Left lung (tissue), 4 donors: ENCODE measurements at regions not wholly inside any gene's neighbourhood (a gene's known extent, or its start where the extent isn't known, plus 50 kb on each side); places are given as distances from the start of the nearest gene placed in this dataset.
A peak's percentile ranks its signal among the peaks of the same experiment; 100 is the strongest.

Experiments used
- ATAC-seq: fragments of 200-7000 bp; cut with Tn5 transposase; one replicate; pipeline ENCODE4 v1.9.1; 2020; ENCODE audit warnings: moderate library complexity
- DNase-seq, 4 donors: peaks; one replicate each; pipeline ENCODE4 v3.0.0-alpha.2; 2013 to 2020
- H3K27ac ChIP-seq, 2 donors: fragments of 200-600 bp; sonication (generic) in 1 of 2; one replicate each; pipeline versions ENCODE4 v1.5.0 to v1.8.0; 2020 to 2021
- H3K27me3 ChIP-seq, 2 donors: fragments of 200-600 bp; sonication (generic) in 1 of 2; one replicate each; pipeline versions ENCODE4 v1.5.0 to v1.8.0; 2020 to 2021
- H3K36me3 ChIP-seq, 2 donors: fragments of 200-600 bp; sonication (generic) in 1 of 2; one replicate each; pipeline versions ENCODE4 v1.5.0 to v1.8.0; 2020 to 2021
- H3K4me1 ChIP-seq, 2 donors: fragments of 200-600 bp; one replicate each; pipeline ENCODE4 v1.8.0; 2021
- H3K4me3 ChIP-seq, 2 donors: fragments of 200-600 bp; sonication (generic) in 1 of 2; one replicate each; pipeline versions ENCODE4 v1.5.0 to v1.8.0; 2020 to 2021; ENCODE audit warnings: mild to moderate bottlenecking in 1 of 2
- H3K9me3 ChIP-seq, 2 donors: fragments of 200-600 bp; sonication (generic) in 1 of 2; one replicate each; pipeline versions ENCODE4 v1.5.0 to v1.8.0; 2020 to 2021
- CTCF ChIP-seq, 2 donors: fragments of 200-600 bp; sonication (generic) in 1 of 2; IDR thresholded peaks; one replicate each; pipeline versions ENCODE4 v1.5.0 to v1.8.0; 2021; ENCODE audit warnings: antibody characterized with exemption in 2 of 2
- intact Hi-C, 2 donors: fragments of 100-400 bp; cut with DNase I; formaldehyde crosslinking; loops; one replicate each; pipeline versions ENCODE4 v1.11.2 to v1.14.2; 2022
- donor health status: DM: no; HTN: yes; CAD: no.
- donor health status: DM: no; HTN: no; CAD: no.

- intact Hi-C loops: no loop called here
- TF ChIP-seq CTCF (IDR thresholded peaks at IDR 0.05): no peak
- no peaks in the 10 kb centered on the region for H3K9me3 ChIP-seq
- H3K27ac ChIP-seq: peak overlapping the region in 1 of 2 donors; percentile 68
- H3K36me3 ChIP-seq: no peaks in the 10 kb centered on the region
- DNase-seq (no peak), ATAC-seq (peak; percentile 13)
- peak overlapping the region in 1 of 2 donors; percentile 20 for H3K4me3 ChIP-seq
- peaks cover 4 to 24% of the 10 kb centered on the region in 2 donors for H3K4me1 ChIP-seq
- H3K27me3 ChIP-seq: peaks cover 0 to 15% of the 10 kb centered on the region in 2 donors
Observed at GRCh38 chr1:30130099-30130498, 593.3 kb downstream of the MATN1 start.

GRCh38 chr1:30129421-30130055 lies 593.8 kb downstream of the MATN1 start:
- H3K9me3 ChIP-seq: no peaks in the 10 kb centered on the region
- intact Hi-C loops: no loop called here
- no peak for DNase-seq
- TF ChIP-seq CTCF (IDR thresholded peaks at IDR 0.05): no peak
- peak overlapping the region in 1 of 2 donors; percentile 20 for H3K4me3 ChIP-seq
- peak overlapping the region in 1 of 2 donors; percentile 68 for H3K27ac ChIP-seq
- no peak for ATAC-seq
- H3K4me1 ChIP-seq: peaks cover 4 to 28% of the 10 kb centered on the region in 2 donors
- H3K27me3 ChIP-seq: peaks cover 0 to 15% of the 10 kb centered on the region in 2 donors
- no peaks in the 10 kb centered on the region for H3K36me3 ChIP-seq

- H3K36me3 ChIP-seq: no peaks in the 10 kb centered on the region
- peaks cover 4 to 34% of the 10 kb centered on the region in 2 donors for H3K4me1 ChIP-seq
- DNase-seq (peak in 2 of 4 donors; percentile 76 to 80), ATAC-seq (no peak)
- peaks cover 0 to 15% of the 10 kb centered on the region in 2 donors for H3K27me3 ChIP-seq
- H3K27ac ChIP-seq: no peak overlapping the region
- TF ChIP-seq CTCF (IDR thresholded peaks at IDR 0.05): no peak
- H3K9me3 ChIP-seq: no peaks in the 10 kb centered on the region
- no peak overlapping the region for H3K4me3 ChIP-seq
- intact Hi-C loops: no loop called here
Observed at GRCh38 chr1:30129001-30129408, 594.4 kb downstream of the MATN1 start.

GRCh38 chr1:30126848-30127247 lies 596.5 kb downstream of the MATN1 start:
- peaks cover 0 to 11% of the 10 kb centered on the region in 2 donors for H3K27me3 ChIP-seq
- no peak overlapping the region for H3K4me3 ChIP-seq
- ATAC-seq (no peak), DNase-seq (no peak)
- H3K36me3 ChIP-seq: no peaks in the 10 kb centered on the region
- intact Hi-C loops: no loop called here
- peaks cover 4 to 34% of the 10 kb centered on the region in 2 donors for H3K4me1 ChIP-seq
- TF ChIP-seq CTCF (IDR thresholded peaks at IDR 0.05): no peak
- no peaks in the 10 kb centered on the region for H3K9me3 ChIP-seq
- no peak overlapping the region for H3K27ac ChIP-seq

GRCh38 chr1:30125821-30126170 lies 597.6 kb downstream of the MATN1 start:
- intact Hi-C loops: no loop called here
- Histone ChIP-seq H3K27me3 (peaks cover 0 to under 1% of the 10 kb centered on the region in 2 donors), H3K36me3 (no peaks in the 10 kb centered on the region), H3K27ac (no peak overlapping the region), H3K9me3 (no peaks in the 10 kb centered on the region), H3K4me1 (peaks cover 4 to 33% of the 10 kb centered on the region in 2 donors), H3K4me3 (no peak overlapping the region)
- no peak for ATAC-seq
- DNase-seq: no peak
- no peak for TF ChIP-seq CTCF (IDR thresholded peaks at IDR 0.05)
